ENCODE measurements at regions not wholly inside any gene's neighbourhood (a gene's known extent, or its start where the extent isn't known, plus 50 kb on each side); places are given as distances from the start of the nearest gene placed in this dataset.

DNA sequence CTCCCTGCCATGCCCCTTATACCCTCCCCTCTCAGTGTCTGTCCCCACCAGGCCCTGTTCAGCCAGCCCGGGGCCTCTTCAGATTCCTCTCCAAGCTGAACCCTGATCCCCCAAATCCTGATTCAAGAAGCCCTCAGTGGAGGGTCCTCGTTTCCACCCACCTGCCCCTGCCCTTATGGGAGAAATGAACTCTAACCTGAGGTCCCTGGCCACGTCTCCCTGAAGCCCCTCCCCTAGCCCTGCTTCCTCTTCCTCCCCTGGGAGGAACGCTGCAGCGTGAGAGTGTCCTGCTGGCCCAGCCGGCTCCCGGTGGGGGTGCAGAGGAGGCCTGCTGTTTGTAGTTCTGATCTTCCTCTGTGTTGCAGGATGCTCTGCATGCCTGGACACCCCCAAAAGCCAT lies 56.7 kb upstream of the GLI2 start:
- no peak overlapping the region for H3K4me2 ChIP-seq (ENCODE audit: extremely low read depth, insufficient read depth, low read length)
- TF ChIP-seq, protein P1, sequence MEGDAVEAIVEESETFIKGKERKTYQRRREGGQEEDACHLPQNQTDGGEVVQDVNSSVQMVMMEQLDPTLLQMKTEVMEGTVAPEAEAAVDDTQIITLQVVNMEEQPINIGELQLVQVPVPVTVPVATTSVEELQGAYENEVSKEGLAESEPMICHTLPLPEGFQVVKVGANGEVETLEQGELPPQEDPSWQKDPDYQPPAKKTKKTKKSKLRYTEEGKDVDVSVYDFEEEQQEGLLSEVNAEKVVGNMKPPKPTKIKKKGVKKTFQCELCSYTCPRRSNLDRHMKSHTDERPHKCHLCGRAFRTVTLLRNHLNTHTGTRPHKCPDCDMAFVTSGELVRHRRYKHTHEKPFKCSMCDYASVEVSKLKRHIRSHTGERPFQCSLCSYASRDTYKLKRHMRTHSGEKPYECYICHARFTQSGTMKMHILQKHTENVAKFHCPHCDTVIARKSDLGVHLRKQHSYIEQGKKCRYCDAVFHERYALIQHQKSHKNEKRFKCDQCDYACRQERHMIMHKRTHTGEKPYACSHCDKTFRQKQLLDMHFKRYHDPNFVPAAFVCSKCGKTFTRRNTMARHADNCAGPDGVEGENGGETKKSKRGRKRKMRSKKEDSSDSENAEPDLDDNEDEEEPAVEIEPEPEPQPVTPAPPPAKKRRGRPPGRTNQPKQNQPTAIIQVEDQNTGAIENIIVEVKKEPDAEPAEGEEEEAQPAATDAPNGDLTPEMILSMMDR (conservative IDR thresholded peaks at IDR 0.05 in 1 of 2, IDR thresholded peaks at IDR 0.05 in 1 of 2; ENCODE audit: low read depth in 1 of 2, low read length in 2 of 2): no peak
- no peak for TF ChIP-seq EZH2 (IDR thresholded peaks at IDR 0.05; ENCODE audit: low read length, missing control alignments)

DNA sequence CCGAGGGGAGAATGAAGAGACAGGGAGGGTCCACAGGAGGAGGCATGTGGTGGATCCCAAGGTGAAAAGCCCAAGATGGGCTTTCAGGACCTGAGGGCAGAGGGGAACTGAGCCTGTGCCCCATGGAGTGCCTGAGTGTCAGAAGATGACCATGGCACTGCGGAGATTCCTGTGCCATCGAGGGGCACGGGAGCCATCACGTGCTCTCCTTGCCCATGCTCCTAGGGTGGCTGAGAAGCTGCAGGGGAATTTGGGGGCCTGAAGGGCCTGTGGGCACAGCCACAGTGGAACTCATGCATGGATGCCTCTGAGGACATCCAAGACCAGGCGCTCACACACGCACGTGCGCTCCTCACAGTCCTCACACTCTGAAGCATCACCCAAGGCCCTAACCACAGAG lies 56.1 kb upstream of the GLI2 start:
- no peak overlapping the region for H3K4me3 ChIP-seq (replicated peaks in 1 of 4; ENCODE audit: control extremely low read depth in 1 of 4, insufficient read depth in 1 of 4, low read depth in 3 of 4, low read length in 4 of 4)
- H2AFZ ChIP-seq (ENCODE audit: low read length): no peak overlapping the region
- H3K9ac ChIP-seq (ENCODE audit: insufficient read depth, low read length): no peak overlapping the region
- peaks cover 3% of the 10 kb centered on the region for H3K4me1 ChIP-seq (ENCODE audit: control insufficient read depth, extremely low read depth, insufficient read depth, low read length)
- H3K36me3 ChIP-seq (ENCODE audit: control insufficient read depth, insufficient read depth, low read length): no peaks in the 10 kb centered on the region
- no peak overlapping the region for H3K4me2 ChIP-seq (ENCODE audit: extremely low read depth, insufficient read depth, low read length)
- H3K27me3 ChIP-seq (ENCODE audit: control insufficient read depth, insufficient read depth, low read length): peaks cover 9% of the 10 kb centered on the region
- TF ChIP-seq, protein P1 (conservative IDR thresholded peaks at IDR 0.05 in 1 of 2, IDR thresholded peaks at IDR 0.05 in 1 of 2; ENCODE audit: low read depth in 1 of 2, low read length in 2 of 2): no peak
- no peak for TF ChIP-seq EZH2 (IDR thresholded peaks at IDR 0.05; ENCODE audit: low read length, missing control alignments)
- H4K20me1 ChIP-seq (ENCODE audit: control insufficient read depth, extremely low read depth, insufficient read depth, low read length): no peaks in the 10 kb centered on the region
- no peaks in the 10 kb centered on the region for H3K79me2 ChIP-seq (ENCODE audit: control insufficient read depth, insufficient read depth, low read length)
- DNase-seq (ENCODE audit: low read depth in 2 of 2): no peak
- H3K9me3 ChIP-seq (ENCODE audit: control insufficient read depth, insufficient read depth, low read depth, low read length): no peaks in the 10 kb centered on the region
- no peak overlapping the region for H3K27ac ChIP-seq (ENCODE audit: insufficient read depth, low read length)

More for the DNA sequence above, 56.7 kb upstream of the GLI2 start:
- no peak for DNase-seq (ENCODE audit: low read depth in 2 of 2)
- Histone ChIP-seq H3K9me3 (ENCODE audit: control insufficient read depth, insufficient read depth, low read depth, low read length) (no peaks in the 10 kb centered on the region), H3K36me3 (ENCODE audit: control insufficient read depth, insufficient read depth, low read length) (no peaks in the 10 kb centered on the region), H2AFZ (ENCODE audit: low read length) (no peak overlapping the region), H3K27me3 (ENCODE audit: control insufficient read depth, insufficient read depth, low read length) (peaks cover 9% of the 10 kb centered on the region), H3K4me3 (replicated peaks in 1 of 4; ENCODE audit: control extremely low read depth in 1 of 4, insufficient read depth in 1 of 4, low read depth in 3 of 4, low read length in 4 of 4) (no peak overlapping the region), H3K4me1 (ENCODE audit: control insufficient read depth, extremely low read depth, insufficient read depth, low read length) (peaks cover 2% of the 10 kb centered on the region), H3K27ac (ENCODE audit: insufficient read depth, low read length) (no peak overlapping the region), H3K9ac (ENCODE audit: insufficient read depth, low read length) (no peak overlapping the region), H3K79me2 (ENCODE audit: control insufficient read depth, insufficient read depth, low read length) (no peaks in the 10 kb centered on the region), H4K20me1 (ENCODE audit: control insufficient read depth, extremely low read depth, insufficient read depth, low read length) (no peaks in the 10 kb centered on the region)

DNA sequence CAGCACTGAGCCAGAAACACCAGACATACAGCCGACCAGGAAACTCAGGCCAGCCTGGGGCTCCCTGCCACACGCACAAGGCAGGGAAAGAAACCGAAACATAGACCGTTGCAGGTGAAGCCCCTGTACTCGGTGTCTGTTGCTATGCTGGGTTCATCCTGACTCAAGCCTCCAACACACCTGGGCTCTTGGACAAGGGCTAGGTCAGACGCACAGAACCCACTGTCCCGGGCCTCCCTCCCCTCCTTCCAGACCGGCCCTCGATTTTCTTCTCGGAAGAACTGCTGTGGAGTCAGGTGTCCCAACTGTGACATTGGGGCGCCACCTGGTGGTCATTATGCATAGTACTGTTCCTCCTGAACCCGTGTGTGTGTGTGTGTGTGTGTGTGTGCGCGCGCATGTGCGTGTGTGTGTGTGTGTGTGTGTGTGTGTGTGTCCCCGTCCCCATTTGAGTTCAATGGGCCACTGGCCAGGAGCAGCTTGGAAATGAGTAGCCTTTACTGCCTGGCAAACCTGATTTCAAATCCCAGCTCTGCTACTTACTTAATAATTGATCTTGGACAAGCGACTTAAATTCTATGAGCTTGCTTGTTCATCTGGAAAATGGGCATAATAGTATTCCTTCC lies 55.4 kb upstream of the GLI2 start:
- Histone ChIP-seq H3K36me3 (ENCODE audit: control insufficient read depth, insufficient read depth, low read length) (no peaks in the 10 kb centered on the region), H2AFZ (ENCODE audit: low read length) (no peak overlapping the region), H4K20me1 (ENCODE audit: control insufficient read depth, extremely low read depth, insufficient read depth, low read length) (no peaks in the 10 kb centered on the region), H3K27ac (ENCODE audit: insufficient read depth, low read length) (no peak overlapping the region), H3K4me1 (ENCODE audit: control insufficient read depth, extremely low read depth, insufficient read depth, low read length) (peaks cover 3% of the 10 kb centered on the region), H3K9ac (ENCODE audit: insufficient read depth, low read length) (no peak overlapping the region), H3K9me3 (ENCODE audit: control insufficient read depth, insufficient read depth, low read depth, low read length) (no peaks in the 10 kb centered on the region), H3K79me2 (ENCODE audit: control insufficient read depth, insufficient read depth, low read length) (no peaks in the 10 kb centered on the region), H3K27me3 (ENCODE audit: control insufficient read depth, insufficient read depth, low read length) (peaks cover 9% of the 10 kb centered on the region), H3K4me2 (ENCODE audit: extremely low read depth, insufficient read depth, low read length) (no peak overlapping the region), H3K4me3 (replicated peaks in 1 of 4; ENCODE audit: control extremely low read depth in 1 of 4, insufficient read depth in 1 of 4, low read depth in 3 of 4, low read length in 4 of 4) (no peak overlapping the region)
- peak; percentile 79 to 91 for DNase-seq (ENCODE audit: low read depth in 2 of 2)
- TF ChIP-seq, protein P1 (conservative IDR thresholded peaks at IDR 0.05 in 1 of 2, IDR thresholded peaks at IDR 0.05 in 1 of 2; ENCODE audit: low read depth in 1 of 2, low read length in 2 of 2): peak; percentile 57 to 61
- TF ChIP-seq EZH2 (IDR thresholded peaks at IDR 0.05; ENCODE audit: low read length, missing control alignments): no peak
